Body of pancreas (tissue), 4 donors: ENCODE measurements at regions not wholly inside any gene's neighbourhood (a gene's known extent, or its start where the extent isn't known, plus 50 kb on each side); places are given as distances from the start of the nearest gene placed in this dataset.

Experiments
- CTCF ChIP-seq, 7 experiments: fragments of 450-650 bp in 4 of 7; fragments of 200-600 bp in 3 of 7; sonication (generic) in 3 of 7; IDR thresholded peaks; one replicate each; pipeline ENCODE4 v1.5.1; 2016 to 2019; ENCODE audit warnings: antibody characterized with exemption in 7 of 7
- POLR2A ChIP-seq, 3 donors: fragments of 450-650 bp; IDR thresholded peaks; one replicate each; pipeline ENCODE4 v1.6.1; 2016; ENCODE audit warnings: antibody characterized with exemption in 3 of 3, mild to moderate bottlenecking in 2 of 3

DNA sequence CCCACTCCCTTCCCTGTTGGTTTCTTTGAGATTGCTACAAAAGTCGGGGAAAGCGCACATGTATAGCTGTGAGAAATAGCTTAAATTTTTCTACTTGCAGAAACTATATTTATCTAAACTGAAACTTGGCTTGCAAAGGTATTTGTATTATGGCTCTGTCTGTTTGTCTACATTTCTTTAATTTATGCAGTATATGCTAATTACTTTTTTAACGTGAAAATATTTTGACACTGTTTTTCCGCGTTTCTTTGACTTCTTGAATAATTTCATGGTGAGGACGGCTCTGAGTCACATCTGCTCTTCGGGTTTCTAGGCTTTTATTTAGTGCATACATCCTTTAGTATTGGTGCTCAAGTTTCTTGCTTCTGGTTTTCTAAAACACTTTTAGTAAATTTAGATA, 182.1 kb upstream of the ZRANB2 start:
- TF ChIP-seq CTCF (IDR thresholded peaks at IDR 0.05) = no peak
- TF ChIP-seq POLR2A (IDR thresholded peaks at IDR 0.05) = no peak
